Transverse colon (tissue), 4 donors: ENCODE measurements at regions not wholly inside any gene's neighbourhood (a gene's known extent, or its start where the extent isn't known, plus 50 kb on each side); places are given as distances from the start of the nearest gene placed in this dataset.

Experiments
- CTCF ChIP-seq, 5 experiments: fragments of 200-600 bp in 3 of 5; fragments of 450-650 bp in 2 of 5; sonication (generic) in 3 of 5; IDR thresholded peaks; 1 replicate in 2 of 5; 2 replicates in 3 of 5; pipeline ENCODE4 v1.5.1; 2016 to 2017; ENCODE audit warnings: antibody characterized with exemption in 5 of 5, inconsistent platforms in 3 of 5, mild to moderate bottlenecking in 2 of 5, moderate library complexity in 1 of 5
- EP300 ChIP-seq: sonication (generic); formaldehyde crosslinking; IDR thresholded peaks from one replicate; pipeline ENCODE4 v1.6.1; 2017; ENCODE audit warnings: antibody characterized with exemption, low read depth
- POLR2A ChIP-seq: fragments of 450-650 bp; IDR thresholded peaks from one replicate; pipeline ENCODE4 v1.6.1; 2016; ENCODE audit warnings: antibody characterized with exemption, mild to moderate bottlenecking, moderate library complexity
- POLR2AphosphoS5 ChIP-seq, 3 donors: sonication (generic); formaldehyde crosslinking; IDR thresholded peaks; one replicate each; pipeline ENCODE4 v1.6.1; 2016; ENCODE audit warnings: antibody characterized with exemption in 3 of 3

- no peak for TF ChIP-seq CTCF (IDR thresholded peaks at IDR 0.05)
- TF ChIP-seq POLR2A: no peak
- no peak for TF ChIP-seq POLR2AphosphoS5 (IDR thresholded peaks at IDR 0.05)
- TF ChIP-seq EP300: no peak
These were observed 783.0 kb upstream of the GJE1 start for GRCh38 chr6:141349710-141350109.
